NCI-H146 treated with DMSO at 0.1 percent for 48 hours (cell line): ENCODE measurements at regions not wholly inside any gene's neighbourhood (a gene's known extent, or its start where the extent isn't known, plus 50 kb on each side); places are given as distances from the start of the nearest gene placed in this dataset.

Experiments
- DNase-seq: peaks from one replicate; lab custom pipeline; 2025; ENCODE audit not compliant: unreplicated experiment; lab: John Stamatoyannopoulos, UW

GRCh38 chr2:134070281-134070741 lies 183.6 kb upstream of the MGAT5 start:
- DNase-seq: no peak

GRCh38 chr2:134072341-134072740 lies 181.5 kb upstream of the MGAT5 start:
- no peak for DNase-seq

- no peak for DNase-seq
Measured at GRCh38 chr2:134073023-134073422, 180.8 kb upstream of the MGAT5 start.

GRCh38 chr2:134074619-134075018 lies 179.3 kb upstream of the MGAT5 start:
- DNase-seq: no peak

- no peak for DNase-seq
Measured at GRCh38 chr2:134075204-134075603, 178.7 kb upstream of the MGAT5 start.

- no peak for DNase-seq
Measured at GRCh38 chr2:134078354-134078753, 175.5 kb upstream of the MGAT5 start.

GRCh38 chr2:134079373-134079772 lies 174.5 kb upstream of the MGAT5 start:
- DNase-seq: no peak

- DNase-seq: no peak
Measured at GRCh38 chr2:134080386-134081089, 173.3 kb upstream of the MGAT5 start.

GRCh38 chr2:134081238-134081938 lies 172.5 kb upstream of the MGAT5 start:
- no peak for DNase-seq

GRCh38 chr2:134083548-134083947 lies 170.3 kb upstream of the MGAT5 start:
- DNase-seq: no peak

- DNase-seq: peak; percentile 39
Measured at GRCh38 chr2:134086594-134087219, 167.2 kb upstream of the MGAT5 start.

- DNase-seq: no peak
Measured at GRCh38 chr2:134087371-134087921, 166.4 kb upstream of the MGAT5 start.

GRCh38 chr2:134089454-134089853 lies 164.4 kb upstream of the MGAT5 start:
- DNase-seq: no peak

GRCh38 chr2:134097740-134098139 lies 156.1 kb upstream of the MGAT5 start:
- DNase-seq: no peak

GRCh38 chr2:134098321-134098720 lies 155.6 kb upstream of the MGAT5 start:
- DNase-seq: no peak

- no peak for DNase-seq
Measured at GRCh38 chr2:134099273-134099672, 154.6 kb upstream of the MGAT5 start.

GRCh38 chr2:134103196-134103595 lies 150.7 kb upstream of the MGAT5 start:
- DNase-seq: no peak

GRCh38 chr2:134104754-134105153 lies 149.1 kb upstream of the MGAT5 start:
- no peak for DNase-seq

GRCh38 chr2:134107402-134107801 lies 146.5 kb upstream of the MGAT5 start:
- DNase-seq: no peak

- DNase-seq: no peak
Measured at GRCh38 chr2:134108113-134108512, 145.8 kb upstream of the MGAT5 start.

GRCh38 chr2:134109246-134109645 lies 144.6 kb upstream of the MGAT5 start:
- no peak for DNase-seq

GRCh38 chr2:134109725-134110124 lies 144.1 kb upstream of the MGAT5 start:
- no peak for DNase-seq
